ENCODE measurements at regions not wholly inside any gene's neighbourhood (a gene's known extent, or its start where the extent isn't known, plus 50 kb on each side); places are given as distances from the start of the nearest gene placed in this dataset.

DNA sequence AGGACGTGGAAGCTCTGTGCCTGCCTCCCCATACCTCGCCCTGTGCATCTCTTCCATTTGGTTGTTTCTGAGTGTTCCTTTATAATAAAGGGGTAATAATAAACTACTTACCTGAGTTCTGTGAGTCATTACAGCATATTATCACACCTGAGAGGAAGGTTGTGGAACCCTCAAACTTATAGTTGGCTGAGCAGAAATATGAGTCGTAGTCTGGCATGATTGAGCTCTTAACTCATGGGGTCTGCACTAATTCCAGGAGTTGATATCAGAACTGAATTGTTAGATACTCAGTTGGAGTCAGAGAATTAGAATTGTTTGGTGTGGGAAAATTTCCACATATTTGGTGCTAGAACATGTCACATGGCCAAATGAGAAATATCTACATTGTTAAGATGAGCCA is 52.4 kb upstream of the HTR2A start:
- intact Hi-C loops (cut with DNase I), result no loop called here
- Histone ChIP-seq H3K36me3 (ENCODE audit: control insufficient read depth in 1 of 2, insufficient read depth in 2 of 2, low read length in 1 of 2) (no peaks in the 10 kb centered on the region), H3K27me3 (ENCODE audit: control insufficient read depth in 1 of 2, insufficient read depth in 2 of 2, low read length in 1 of 2) (no peaks in the 10 kb centered on the region), H3K27ac (ENCODE audit: low read depth in 1 of 2, low read length in 2 of 2) (no peak overlapping the region), H3K9me3 (ENCODE audit: control insufficient read depth, low read length) (no peaks in the 10 kb centered on the region), H3K4me3 (ENCODE audit: low read length in 2 of 2) (no peak overlapping the region), H3K4me1 (ENCODE audit: control insufficient read depth in 1 of 2, insufficient read depth in 2 of 2, low read length in 2 of 2) (no peaks in the 10 kb centered on the region)
- DNase-seq (no peak), ATAC-seq (ENCODE audit: low FRiP score) (no peak)
- 86 to 91% methylated on average over 3 of the region's 3 CpGs for WGBS, 2 donors

GRCh38 chr13:46948338-46948737 is 51.5 kb upstream of the HTR2A start:
- intact Hi-C loops (cut with DNase I), result no loop called here
- Histone ChIP-seq H3K9me3 (ENCODE audit: control insufficient read depth, low read length) (no peaks in the 10 kb centered on the region), H3K27me3 (ENCODE audit: control insufficient read depth in 1 of 2, insufficient read depth in 2 of 2, low read length in 1 of 2) (no peaks in the 10 kb centered on the region), H3K36me3 (ENCODE audit: control insufficient read depth in 1 of 2, insufficient read depth in 2 of 2, low read length in 1 of 2) (no peaks in the 10 kb centered on the region), H3K27ac (ENCODE audit: low read depth in 1 of 2, low read length in 2 of 2) (no peak overlapping the region), H3K4me3 (ENCODE audit: low read length in 2 of 2) (no peak overlapping the region), H3K4me1 (ENCODE audit: control insufficient read depth in 1 of 2, insufficient read depth in 2 of 2, low read length in 2 of 2) (no peaks in the 10 kb centered on the region)
- DNase-seq (no peak), ATAC-seq (ENCODE audit: low FRiP score) (no peak)
- WGBS, 2 donors, result 84 to 87% methylated on average over 4 of the region's 4 CpGs

DNA sequence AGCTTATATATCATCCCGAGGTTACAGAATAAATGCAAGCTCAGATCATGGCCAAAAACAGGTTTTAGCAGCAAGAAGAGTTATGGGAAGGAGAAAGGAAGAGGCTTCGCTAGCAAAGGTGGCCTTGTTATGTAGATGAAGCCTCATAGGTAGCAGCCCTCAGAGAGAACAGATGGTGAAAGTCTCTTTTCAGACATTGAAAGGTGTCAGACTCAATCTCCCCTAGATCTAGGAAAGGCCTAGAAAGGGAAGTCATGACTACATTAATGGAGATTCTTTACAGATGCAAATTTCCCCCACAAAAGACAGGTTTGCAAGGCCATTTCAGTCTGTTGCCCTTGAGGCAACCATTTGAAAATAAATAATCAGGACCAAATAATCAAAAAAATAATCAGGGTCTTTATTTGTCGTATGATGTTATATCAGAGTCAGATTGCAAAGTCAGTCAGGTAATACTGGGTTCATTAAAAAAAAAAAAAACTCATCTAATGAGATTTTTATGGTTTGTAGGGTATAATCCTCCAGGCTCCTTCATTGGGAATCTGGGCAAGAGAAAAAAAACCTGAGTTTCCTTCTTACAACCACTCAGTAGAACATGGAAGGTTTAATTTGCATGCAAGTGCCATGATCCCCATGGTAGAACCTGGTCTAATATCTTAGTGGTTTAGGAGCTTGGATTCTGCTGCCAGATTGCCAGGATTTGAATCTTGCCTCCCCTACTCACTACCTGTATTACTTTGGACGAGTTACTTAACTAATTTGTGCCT is 50.8 kb upstream of the HTR2A start:
- intact Hi-C loops (cut with DNase I), result no loop called here
- DNase-seq, result no peak
- Histone ChIP-seq H3K27ac (ENCODE audit: low read depth in 1 of 2, low read length in 2 of 2) (no peak overlapping the region), H3K4me1 (ENCODE audit: control insufficient read depth in 1 of 2, insufficient read depth in 2 of 2, low read length in 2 of 2) (no peaks in the 10 kb centered on the region), H3K36me3 (ENCODE audit: control insufficient read depth in 1 of 2, insufficient read depth in 2 of 2, low read length in 1 of 2) (no peaks in the 10 kb centered on the region), H3K27me3 (ENCODE audit: control insufficient read depth in 1 of 2, insufficient read depth in 2 of 2, low read length in 1 of 2) (no peaks in the 10 kb centered on the region), H3K9me3 (ENCODE audit: control insufficient read depth, low read length) (no peaks in the 10 kb centered on the region), H3K4me3 (ENCODE audit: low read length in 2 of 2) (no peak overlapping the region)
- ATAC-seq (ENCODE audit: low FRiP score), result no peak
- 73 to 75% methylated on average over 4 of the region's 4 CpGs for WGBS, 2 donors

Data from aorta (tissue), 5 donors.